SU-DHL-6 (cell line): ENCODE measurements at regions not wholly inside any gene's neighbourhood (a gene's known extent, or its start where the extent isn't known, plus 50 kb on each side); places are given as distances from the start of the nearest gene placed in this dataset.
A peak's percentile ranks its signal among the peaks of the same experiment; 100 is the strongest.

Experiments
- H2AFZ ChIP-seq: fragments of 200-600 bp; sonication (generic); 2 replicates; pipeline ENCODE4 v1.6.1; 2014; ENCODE audit warnings: low read depth, mild to moderate bottlenecking, moderate library complexity, mixed read lengths, antibody characterized with exemption, low read length; ENCODE audit not compliant: severe bottlenecking
- H3F3A ChIP-seq: fragments of 200-600 bp; shearing (Covaris generic); 2 replicates; pipeline ENCODE4 v1.6.0; 2016; ENCODE audit warnings: antibody characterized with exemption, mild to moderate bottlenecking; ENCODE audit not compliant: insufficient read depth
- H3K27ac ChIP-seq: fragments of 200-600 bp; sonication (generic); 2 replicates; pipeline ENCODE4 v1.5.1; 2016; ENCODE audit warnings: low read depth, mild to moderate bottlenecking, low read length, moderate library complexity, mixed read lengths
- H3K27me3 ChIP-seq: fragments of 200-600 bp; sonication (generic), shearing (Covaris generic); 2 replicates; pipeline ENCODE4 v1.6.0; 2014; ENCODE audit warnings: mild to moderate bottlenecking, low read length
- H3K36me3 ChIP-seq: fragments of 200-600 bp; sonication (generic); 2 replicates; pipeline ENCODE4 v1.6.1; 2014; ENCODE audit warnings: mild to moderate bottlenecking, low read length, mixed read lengths
- H3K4me2 ChIP-seq: fragments of 300-600, 200-600 bp; shearing (Covaris generic), sonication (generic); 2 replicates; pipeline ENCODE4 v1.6.0; 2014; ENCODE audit warnings: low read length, low read depth, mild to moderate bottlenecking; ENCODE audit not compliant: poor library complexity, severe bottlenecking
- H3K4me3 ChIP-seq: fragments of 200-600 bp; sonication (generic); 2 replicates; pipeline ENCODE4 v1.5.1; 2014; ENCODE audit warnings: antibody characterized with exemption, low read length, mild to moderate bottlenecking, mixed read lengths; ENCODE audit not compliant: insufficient read depth, poor library complexity, severe bottlenecking
- H3K79me2 ChIP-seq: fragments of 200-600 bp; sonication (generic); 2 replicates; pipeline ENCODE4 v1.6.1; 2014; ENCODE audit warnings: mild to moderate bottlenecking, low read length, moderate library complexity; ENCODE audit not compliant: insufficient read depth
- H3K9ac ChIP-seq: fragments of 200-600 bp; sonication (generic); 2 replicates; pipeline ENCODE4 v1.7.0; 2014; ENCODE audit warnings: mild to moderate bottlenecking, low read length
- H3K9me2 ChIP-seq: fragments of 200-600 bp; sonication (generic); replicated peaks from 2 replicates; pipeline ENCODE4 v1.6.1; 2014; ENCODE audit warnings: low read length; ENCODE audit not compliant: insufficient read depth
- H3K9me3 ChIP-seq: fragments of 200-600 bp; sonication (generic); 2 replicates; pipeline ENCODE4 v1.6.1; 2014; ENCODE audit warnings: low read length, mixed read lengths; ENCODE audit not compliant: insufficient read depth
- H4K20me1 ChIP-seq: fragments of 200-600 bp; sonication (generic); 2 replicates; pipeline ENCODE4 v1.6.1; 2014; ENCODE audit warnings: low read depth, mild to moderate bottlenecking, antibody characterized with exemption, low read length, moderate library complexity, mixed read lengths
- EZH2phosphoT487 ChIP-seq: fragments of 200-600 bp; sonication (generic), shearing (Covaris generic); conservative IDR thresholded peaks from 2 replicates; pipeline ENCODE4 v1.6.1; 2018; ENCODE audit warnings: mild to moderate bottlenecking, antibody characterized with exemption, low read length, moderate library complexity, mixed read lengths
- TF ChIP-seq, protein P1 (sequence below): fragments of 200-600 bp; sonication (generic); IDR thresholded peaks from one replicate; pipeline ENCODE4 v1.5.1; 2017; ENCODE audit warnings: antibody characterized with exemption, mild to moderate bottlenecking, low read length, moderate library complexity; ENCODE audit not compliant: insufficient read depth, poor library complexity, severe bottlenecking

DNA sequence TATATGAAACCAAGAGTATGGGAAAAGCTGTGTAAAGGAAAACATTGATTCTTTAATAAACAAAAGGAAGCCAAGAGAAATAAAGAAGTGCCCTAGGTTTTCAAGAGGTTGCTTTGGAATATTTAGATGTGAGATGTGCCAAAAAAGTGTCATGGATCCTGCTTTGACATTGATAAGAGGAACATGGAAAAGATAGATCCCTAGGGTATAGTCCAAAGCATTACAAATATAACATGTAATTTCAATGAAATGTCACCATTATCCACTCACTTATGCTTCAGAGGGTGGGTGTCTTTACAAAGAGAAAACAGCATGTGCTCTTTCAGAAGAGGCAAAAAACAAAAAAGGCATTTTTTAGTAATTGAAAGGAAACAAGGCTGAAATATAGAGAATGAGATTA is 1196.7 kb downstream of the EFNA5 start:
- no peak overlapping the region for H3K9ac ChIP-seq

DNA sequence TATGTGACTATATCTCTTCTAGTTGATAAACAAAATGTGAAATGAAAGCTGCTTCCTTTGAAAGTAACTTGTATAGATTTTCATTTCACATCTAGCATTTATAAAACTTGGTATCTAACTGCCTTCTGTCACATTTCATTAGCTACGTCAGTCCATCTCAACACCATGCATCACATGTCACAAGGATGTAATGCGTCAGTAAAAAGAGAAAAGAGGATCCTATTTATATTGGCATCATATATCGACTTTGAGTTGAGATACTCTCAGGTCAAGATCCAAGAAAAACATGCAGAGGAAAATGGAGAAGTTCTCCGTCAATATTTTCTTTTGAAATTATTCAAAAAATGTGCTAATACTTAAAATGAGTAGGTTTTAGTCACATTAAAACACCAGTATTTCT is 1211.2 kb downstream of the EFNA5 start:
- no peaks in the 10 kb centered on the region for H3K36me3 ChIP-seq

More for the DNA sequence above, 1196.7 kb downstream of the EFNA5 start:
- TF ChIP-seq EZH2phosphoT487, result no peak
- TF ChIP-seq, protein P1, sequence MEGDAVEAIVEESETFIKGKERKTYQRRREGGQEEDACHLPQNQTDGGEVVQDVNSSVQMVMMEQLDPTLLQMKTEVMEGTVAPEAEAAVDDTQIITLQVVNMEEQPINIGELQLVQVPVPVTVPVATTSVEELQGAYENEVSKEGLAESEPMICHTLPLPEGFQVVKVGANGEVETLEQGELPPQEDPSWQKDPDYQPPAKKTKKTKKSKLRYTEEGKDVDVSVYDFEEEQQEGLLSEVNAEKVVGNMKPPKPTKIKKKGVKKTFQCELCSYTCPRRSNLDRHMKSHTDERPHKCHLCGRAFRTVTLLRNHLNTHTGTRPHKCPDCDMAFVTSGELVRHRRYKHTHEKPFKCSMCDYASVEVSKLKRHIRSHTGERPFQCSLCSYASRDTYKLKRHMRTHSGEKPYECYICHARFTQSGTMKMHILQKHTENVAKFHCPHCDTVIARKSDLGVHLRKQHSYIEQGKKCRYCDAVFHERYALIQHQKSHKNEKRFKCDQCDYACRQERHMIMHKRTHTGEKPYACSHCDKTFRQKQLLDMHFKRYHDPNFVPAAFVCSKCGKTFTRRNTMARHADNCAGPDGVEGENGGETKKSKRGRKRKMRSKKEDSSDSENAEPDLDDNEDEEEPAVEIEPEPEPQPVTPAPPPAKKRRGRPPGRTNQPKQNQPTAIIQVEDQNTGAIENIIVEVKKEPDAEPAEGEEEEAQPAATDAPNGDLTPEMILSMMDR, result no peak
- no peak overlapping the region for H3K4me3 ChIP-seq
- no peaks in the 10 kb centered on the region for H3K36me3 ChIP-seq
- no peaks in the 10 kb centered on the region for H3K9me2 ChIP-seq
- H3K9me3 ChIP-seq, result no peaks in the 10 kb centered on the region
- no peak overlapping the region for H3K27ac ChIP-seq
- no peaks in the 10 kb centered on the region for H3K27me3 ChIP-seq
- H4K20me1 ChIP-seq, result no peaks in the 10 kb centered on the region
- no peaks in the 10 kb centered on the region for H3F3A ChIP-seq
- no peak overlapping the region for H3K4me2 ChIP-seq
- no peak overlapping the region for H2AFZ ChIP-seq
- H3K79me2 ChIP-seq, result no peaks in the 10 kb centered on the region

DNA sequence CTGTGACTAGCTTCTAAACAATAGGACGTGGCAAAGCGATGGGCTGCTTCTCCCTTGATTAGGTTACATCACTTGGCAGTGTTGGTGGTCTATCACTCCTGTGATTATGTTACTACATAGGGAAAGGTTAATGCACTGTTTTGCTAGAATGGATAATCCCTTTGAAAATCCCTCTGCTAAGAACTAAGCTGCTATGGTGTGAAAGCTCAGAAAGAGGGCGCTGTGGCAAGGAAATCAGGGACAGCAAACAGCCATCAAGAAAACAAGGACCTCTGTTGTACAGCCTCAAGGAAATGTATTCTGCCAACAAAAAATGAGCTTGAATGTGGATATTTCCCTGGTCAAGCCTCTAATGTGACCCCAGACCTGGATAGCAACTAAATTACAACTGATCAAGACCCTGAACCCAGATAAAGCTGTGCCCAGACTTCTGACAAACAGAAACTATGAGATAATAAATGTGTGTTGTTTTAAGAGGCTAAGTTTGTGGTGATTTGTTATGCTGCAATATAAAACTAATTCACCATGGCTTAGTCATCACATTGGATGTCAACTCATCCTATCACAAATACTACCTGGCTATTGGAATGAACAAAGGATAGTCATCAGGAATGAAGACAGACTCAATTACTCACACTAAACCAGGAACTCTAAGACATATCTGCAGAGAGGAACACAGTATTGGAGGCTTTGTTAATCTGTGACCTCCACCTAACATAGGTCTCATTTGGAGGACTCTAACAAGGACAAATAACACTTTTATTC is 1215.9 kb downstream of the EFNA5 start:
- Histone ChIP-seq H3K4me3 (no peak overlapping the region), H3K4me2 (no peak overlapping the region), H3K9me3 (no peaks in the 10 kb centered on the region), H3K36me3 (no peaks in the 10 kb centered on the region), H3K9me2 (no peaks in the 10 kb centered on the region), H3K9ac (no peak overlapping the region), H3K27ac (no peak overlapping the region), H2AFZ (no peak overlapping the region), H3F3A (no peaks in the 10 kb centered on the region), H4K20me1 (no peaks in the 10 kb centered on the region), H3K79me2 (no peaks in the 10 kb centered on the region), H3K27me3 (no peaks in the 10 kb centered on the region)
- TF ChIP-seq, protein P1, result peak; percentile 29
- TF ChIP-seq EZH2phosphoT487, result no peak

More for the DNA sequence above, 1211.2 kb downstream of the EFNA5 start:
- H3K9ac ChIP-seq, result no peak overlapping the region
- no peaks in the 10 kb centered on the region for H4K20me1 ChIP-seq
- H3K4me2 ChIP-seq, result no peak overlapping the region
- no peaks in the 10 kb centered on the region for H3F3A ChIP-seq
- no peaks in the 10 kb centered on the region for H3K79me2 ChIP-seq
- H3K27ac ChIP-seq, result no peak overlapping the region
- TF ChIP-seq, protein P1, result no peak
- TF ChIP-seq EZH2phosphoT487, result no peak
- no peaks in the 10 kb centered on the region for H3K9me2 ChIP-seq
- no peak overlapping the region for H3K4me3 ChIP-seq
- H3K9me3 ChIP-seq, result no peaks in the 10 kb centered on the region
- no peak overlapping the region for H2AFZ ChIP-seq
- H3K27me3 ChIP-seq, result no peaks in the 10 kb centered on the region
